Mucosa of stomach (tissue), 1 donor: ENCODE measurements at regions not wholly inside any gene's neighbourhood (a gene's known extent, or its start where the extent isn't known, plus 50 kb on each side); places are given as distances from the start of the nearest gene placed in this dataset.
A peak's percentile ranks its signal among the peaks of the same experiment; 100 is the strongest.
"Not testable (repeated sequence)": the region's sequence is repeated elsewhere in the genome, so short reads cannot be mapped to it uniquely, and the experiment has no call there.

Source experiments
- H3K27me3 ChIP-seq: one replicate; pipeline ENCODE4 v1.7.0; 2013; ENCODE audit warnings: mild to moderate bottlenecking, low read length; ENCODE audit not compliant: control insufficient read depth, insufficient read depth
- H3K36me3 ChIP-seq: one replicate; pipeline ENCODE4 v1.7.0; 2013; ENCODE audit warnings: low read length; ENCODE audit not compliant: control insufficient read depth, insufficient read depth
- H3K4me1 ChIP-seq: one replicate; pipeline ENCODE4 v1.7.0; 2013; ENCODE audit warnings: mild to moderate bottlenecking, low read length; ENCODE audit not compliant: control insufficient read depth, insufficient read depth
- H3K4me3 ChIP-seq: one replicate; pipeline ENCODE4 v1.7.0; 2013; ENCODE audit warnings: low read length
- H3K9ac ChIP-seq: one replicate; pipeline ENCODE4 v1.7.0; 2013; ENCODE audit warnings: mild to moderate bottlenecking, low read length, moderate library complexity
- H3K9me3 ChIP-seq: one replicate; pipeline ENCODE4 v1.7.0; 2013; ENCODE audit warnings: mild to moderate bottlenecking, low read length, moderate library complexity; ENCODE audit not compliant: control insufficient read depth
- donor health status: Pancreatic carcinoma.

GRCh38 chr6:33507261-33507660 lies 52.9 kb downstream of the ZBTB9 start:
- Histone ChIP-seq H3K36me3 (no peaks in the 10 kb centered on the region), H3K9ac (no peak overlapping the region), H3K9me3 (no peaks in the 10 kb centered on the region), H3K4me3 (no peak overlapping the region), H3K27me3 (no peaks in the 10 kb centered on the region), H3K4me1 (peaks cover 3% of the 10 kb centered on the region)

DNA sequence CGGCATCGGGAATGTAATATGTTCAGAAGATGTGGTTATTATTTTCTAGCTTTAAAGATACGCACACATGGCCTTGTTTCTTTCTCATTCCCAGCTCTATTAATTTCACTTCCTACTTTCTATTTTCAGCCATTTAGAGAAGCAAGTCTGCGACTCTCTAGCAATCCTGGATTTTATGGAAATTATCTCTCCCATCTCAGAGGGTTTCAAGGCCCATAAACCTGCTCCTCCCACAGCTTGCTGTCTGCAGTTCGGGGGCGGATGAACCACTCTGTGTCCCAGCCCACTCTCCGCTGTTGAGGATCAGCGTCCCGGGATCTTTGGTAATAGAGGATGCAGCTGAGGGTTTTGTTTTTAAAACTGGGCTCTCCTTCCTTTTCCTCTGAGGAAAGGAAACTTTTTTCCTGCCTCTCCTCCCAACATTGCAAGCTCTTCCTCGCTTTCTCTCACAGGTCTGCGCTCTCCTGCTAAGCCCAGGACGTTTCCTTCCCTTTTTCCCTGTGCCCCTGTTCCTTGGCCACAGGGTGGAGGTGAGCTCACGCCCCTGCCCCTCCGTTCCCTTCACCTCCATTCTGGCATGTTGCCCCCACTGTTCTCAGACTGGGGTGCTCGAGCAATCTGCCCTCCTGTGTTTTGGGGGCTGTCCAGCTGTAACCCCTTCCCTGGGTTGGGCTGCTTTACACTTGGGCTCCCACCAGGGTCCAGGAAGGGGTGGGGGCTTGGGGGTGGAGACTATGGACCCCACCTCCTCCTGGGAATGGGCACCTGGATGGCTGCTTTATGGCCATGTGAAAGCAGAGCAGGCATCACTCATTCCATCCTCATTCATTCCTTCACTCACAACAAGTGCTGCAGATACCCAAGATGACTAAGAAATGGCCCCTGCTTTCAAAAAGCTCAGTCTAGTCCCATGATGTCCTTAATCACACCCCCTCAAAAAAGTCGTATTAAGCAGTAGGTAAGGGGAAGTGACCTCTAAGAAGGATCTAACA lies 54.9 kb downstream of the ZBTB9 start:
- peak overlapping the region; percentile 18 for H3K9ac ChIP-seq
- no peak overlapping the region for H3K4me3 ChIP-seq
- no peaks in the 10 kb centered on the region for H3K9me3 ChIP-seq
- no peaks in the 10 kb centered on the region for H3K36me3 ChIP-seq
- H3K27me3 ChIP-seq, result peaks cover 2% of the 10 kb centered on the region
- H3K4me1 ChIP-seq, result peaks cover 3% of the 10 kb centered on the region

DNA sequence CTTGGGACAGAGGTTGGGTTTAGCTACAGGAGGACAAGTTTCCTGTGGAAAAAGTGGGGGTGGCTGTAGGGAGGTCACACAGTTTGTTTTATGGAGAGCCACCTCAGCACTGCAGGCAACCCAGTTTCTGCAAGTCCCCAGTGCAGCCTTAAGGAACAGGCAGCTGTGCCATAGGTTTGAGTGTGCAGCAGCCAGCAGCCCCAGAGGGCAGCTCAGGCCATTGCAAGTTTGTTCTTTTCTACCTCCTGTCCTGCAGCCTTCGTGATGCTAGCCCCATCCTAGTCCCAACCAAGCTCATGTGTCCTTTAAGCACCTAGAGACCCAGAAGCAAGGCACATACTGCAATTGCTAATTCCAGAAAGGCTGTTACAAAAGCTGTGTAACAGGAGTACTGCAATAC lies 58.8 kb downstream of the ZBTB9 start:
- H3K36me3 ChIP-seq, result no peaks in the 10 kb centered on the region
- H3K27me3 ChIP-seq, result peaks cover 3% of the 10 kb centered on the region
- no peak overlapping the region for H3K9ac ChIP-seq
- H3K9me3 ChIP-seq, result no peaks in the 10 kb centered on the region
- H3K4me1 ChIP-seq, result peaks cover 3% of the 10 kb centered on the region
- H3K4me3 ChIP-seq, result no peak overlapping the region

DNA sequence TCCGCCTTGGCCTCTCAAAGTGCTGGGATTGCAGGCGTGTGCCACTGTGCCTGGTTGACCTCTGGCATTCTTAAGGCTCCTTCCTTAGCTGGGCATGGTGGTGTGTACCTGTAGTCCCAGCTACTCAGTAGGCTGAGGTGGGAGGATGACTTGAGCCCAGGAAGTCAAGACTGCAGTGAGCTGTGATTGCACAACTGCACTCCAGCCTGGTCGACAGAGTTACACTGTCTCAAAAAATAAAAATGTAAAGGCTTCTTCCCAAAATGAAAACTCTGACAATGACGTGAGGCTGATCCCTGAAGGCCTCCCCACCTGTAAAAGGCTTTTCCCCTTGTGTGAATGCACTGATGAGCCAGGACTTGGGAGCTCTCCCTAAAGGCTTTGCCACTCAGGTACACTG lies 62.4 kb downstream of the ZBTB9 start:
- Histone ChIP-seq H3K36me3 (no peaks in the 10 kb centered on the region), H3K27me3 (peaks cover 3% of the 10 kb centered on the region), H3K4me1 (no peaks in the 10 kb centered on the region), H3K9me3 (no peaks in the 10 kb centered on the region), H3K9ac (no peak overlapping the region), H3K4me3 (no peak overlapping the region)

- not testable (repeated sequence) for H3K9ac ChIP-seq, H3K9me3 ChIP-seq, H3K4me1 ChIP-seq, H3K4me3 ChIP-seq, H3K27me3 ChIP-seq, H3K36me3 ChIP-seq
Measured at GRCh38 chr6:33520636-33521488, 59.2 kb downstream of the BAK1 start.

- Histone ChIP-seq H3K4me1 (no peaks in the 10 kb centered on the region), H3K27me3 (no peaks in the 10 kb centered on the region), H3K9me3 (no peaks in the 10 kb centered on the region), H3K9ac (no peak overlapping the region), H3K4me3 (no peak overlapping the region), H3K36me3 (no peaks in the 10 kb centered on the region)
Measured at GRCh38 chr6:33521489-33522091, 58.5 kb downstream of the BAK1 start.
